KMS-11 (cell line): ENCODE measurements at regions not wholly inside any gene's neighbourhood (a gene's known extent, or its start where the extent isn't known, plus 50 kb on each side); places are given as distances from the start of the nearest gene placed in this dataset.

Experiments used
- H2AFZ ChIP-seq: fragments of 200-600 bp; sonication (generic); 2 replicates; pipeline ENCODE4 v1.6.1; 2016; ENCODE audit warnings: antibody characterized with exemption, mixed run types, low read depth
- H3K27ac ChIP-seq: fragments of 200-600 bp; sonication (generic); 2 replicates; pipeline ENCODE4 v1.6.1; 2016; ENCODE audit warnings: mild to moderate bottlenecking, mixed run types
- H3K27me3 ChIP-seq: fragments of 200-600 bp; sonication (generic); 2 replicates; pipeline ENCODE4 v1.6.1; 2017; ENCODE audit warnings: mild to moderate bottlenecking, low read depth, mixed run types, moderate library complexity; ENCODE audit not compliant: insufficient read depth
- H3K36me3 ChIP-seq: fragments of 200-600 bp; sonication (generic); 2 replicates; pipeline ENCODE4 v1.6.1; 2017; ENCODE audit warnings: mild to moderate bottlenecking, mixed run types; ENCODE audit not compliant: insufficient read depth
- H3K4me1 ChIP-seq: fragments of 200-600 bp; sonication (generic); 2 replicates; pipeline ENCODE4 v1.6.1; 2016; ENCODE audit warnings: mild to moderate bottlenecking, low read depth, mixed run types; ENCODE audit not compliant: poor library complexity, severe bottlenecking
- H3K4me2 ChIP-seq: fragments of 200-600 bp; sonication (generic); 2 replicates; pipeline ENCODE4 v1.7.0; 2016; ENCODE audit warnings: mild to moderate bottlenecking, mixed run types
- H3K4me3 ChIP-seq: fragments of 200-600 bp; sonication (generic); IDR thresholded peaks from 2 replicates; pipeline ENCODE4 v1.6.1; 2017; ENCODE audit warnings: low read depth, low read length, mixed read lengths; ENCODE audit not compliant: insufficient read depth
- H3K79me2 ChIP-seq: fragments of 200-600 bp; sonication (generic); 2 replicates; pipeline ENCODE4 v1.6.1; 2016; ENCODE audit warnings: low read depth, mixed run types; ENCODE audit not compliant: insufficient read depth
- H3K9ac ChIP-seq: fragments of 200-600 bp; sonication (generic); 2 replicates; pipeline ENCODE4 v1.6.1; 2016; ENCODE audit warnings: mild to moderate bottlenecking, mixed run types
- H4K20me1 ChIP-seq: fragments of 200-600 bp; sonication (generic); 2 replicates; pipeline ENCODE4 v1.6.1; 2016; ENCODE audit warnings: mild to moderate bottlenecking, mixed run types; ENCODE audit not compliant: insufficient read depth
- TF ChIP-seq, protein P1 (sequence below): fragments of 200-600 bp; sonication (generic); conservative IDR thresholded peaks from 2 replicates; pipeline ENCODE4 v1.6.1; 2017; ENCODE audit warnings: low read depth, mild to moderate bottlenecking, antibody characterized with exemption, low read length, moderate library complexity, mixed read lengths

GRCh38 chr4:155540698-155541097 is 126.0 kb upstream of the GUCY1A1 start:
- Histone ChIP-seq H3K36me3 (no peaks in the 10 kb centered on the region), H2AFZ (no peak overlapping the region), H4K20me1 (no peaks in the 10 kb centered on the region), H3K4me3 (no peak overlapping the region), H3K27me3 (no peaks in the 10 kb centered on the region), H3K4me2 (no peak overlapping the region), H3K4me1 (no peaks in the 10 kb centered on the region), H3K9ac (no peak overlapping the region), H3K79me2 (no peaks in the 10 kb centered on the region), H3K27ac (no peak overlapping the region)
- TF ChIP-seq, protein P1, sequence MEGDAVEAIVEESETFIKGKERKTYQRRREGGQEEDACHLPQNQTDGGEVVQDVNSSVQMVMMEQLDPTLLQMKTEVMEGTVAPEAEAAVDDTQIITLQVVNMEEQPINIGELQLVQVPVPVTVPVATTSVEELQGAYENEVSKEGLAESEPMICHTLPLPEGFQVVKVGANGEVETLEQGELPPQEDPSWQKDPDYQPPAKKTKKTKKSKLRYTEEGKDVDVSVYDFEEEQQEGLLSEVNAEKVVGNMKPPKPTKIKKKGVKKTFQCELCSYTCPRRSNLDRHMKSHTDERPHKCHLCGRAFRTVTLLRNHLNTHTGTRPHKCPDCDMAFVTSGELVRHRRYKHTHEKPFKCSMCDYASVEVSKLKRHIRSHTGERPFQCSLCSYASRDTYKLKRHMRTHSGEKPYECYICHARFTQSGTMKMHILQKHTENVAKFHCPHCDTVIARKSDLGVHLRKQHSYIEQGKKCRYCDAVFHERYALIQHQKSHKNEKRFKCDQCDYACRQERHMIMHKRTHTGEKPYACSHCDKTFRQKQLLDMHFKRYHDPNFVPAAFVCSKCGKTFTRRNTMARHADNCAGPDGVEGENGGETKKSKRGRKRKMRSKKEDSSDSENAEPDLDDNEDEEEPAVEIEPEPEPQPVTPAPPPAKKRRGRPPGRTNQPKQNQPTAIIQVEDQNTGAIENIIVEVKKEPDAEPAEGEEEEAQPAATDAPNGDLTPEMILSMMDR = no peak

DNA sequence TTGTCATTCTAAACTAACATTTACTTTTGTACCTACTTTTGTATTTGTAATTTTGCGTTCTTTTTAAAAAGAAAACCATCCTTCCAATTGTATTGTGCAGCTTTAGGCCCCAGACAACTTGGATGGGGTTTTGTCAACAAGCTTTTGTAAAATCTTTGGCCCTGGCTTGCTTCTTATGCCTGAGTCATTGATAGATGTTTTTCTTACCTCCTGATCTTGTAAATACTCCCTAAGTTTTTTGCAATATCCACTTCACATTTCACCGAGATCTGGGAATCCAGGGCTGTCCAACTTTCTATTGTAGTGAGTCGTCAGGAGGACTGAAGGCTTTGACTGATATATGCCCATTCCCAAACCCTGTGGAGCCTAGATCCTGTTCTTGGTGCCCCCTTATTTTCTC is 126.9 kb upstream of the GUCY1A1 start:
- Histone ChIP-seq H3K27ac (no peak overlapping the region), H3K4me3 (no peak overlapping the region), H3K4me2 (no peak overlapping the region), H3K9ac (no peak overlapping the region), H3K79me2 (no peaks in the 10 kb centered on the region), H2AFZ (no peak overlapping the region), H3K27me3 (no peaks in the 10 kb centered on the region), H3K4me1 (no peaks in the 10 kb centered on the region), H4K20me1 (no peaks in the 10 kb centered on the region), H3K36me3 (no peaks in the 10 kb centered on the region)
- TF ChIP-seq, protein P1 = no peak

DNA sequence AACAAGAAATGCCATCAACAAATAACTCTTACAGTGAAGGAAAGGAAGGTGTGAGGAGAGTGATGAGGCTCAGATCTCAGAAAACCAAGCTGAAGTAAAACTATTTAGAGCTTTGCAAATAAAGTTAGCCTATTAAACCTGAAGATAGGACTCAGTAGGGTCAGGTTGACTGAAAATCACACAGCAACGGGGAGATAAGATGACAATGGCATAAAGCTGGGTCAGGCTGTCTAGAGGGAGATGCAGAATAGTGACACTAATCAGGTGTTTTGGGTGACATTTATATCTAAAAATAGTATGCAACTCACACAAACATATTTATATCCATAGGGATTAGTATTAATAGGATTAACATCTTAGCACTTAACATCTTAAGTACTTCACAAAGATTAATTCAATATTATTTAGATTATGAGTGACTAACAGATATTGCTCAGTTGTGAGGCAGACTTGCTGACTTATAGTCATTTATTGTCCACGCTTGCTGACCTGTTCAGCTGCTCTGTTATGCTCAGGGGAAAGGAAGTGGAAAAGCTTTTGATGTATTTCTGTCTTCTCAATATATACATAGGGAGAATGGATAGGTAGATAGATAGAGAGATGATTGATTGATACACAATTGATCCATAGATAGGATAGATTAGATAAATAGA is 130.7 kb upstream of the GUCY1A1 start:
- H3K36me3 ChIP-seq = no peaks in the 10 kb centered on the region
- no peaks in the 10 kb centered on the region for H4K20me1 ChIP-seq
- TF ChIP-seq, protein P1 = no peak
- no peaks in the 10 kb centered on the region for H3K4me1 ChIP-seq
- no peaks in the 10 kb centered on the region for H3K27me3 ChIP-seq
- H3K79me2 ChIP-seq = no peaks in the 10 kb centered on the region
- no peak overlapping the region for H3K9ac ChIP-seq
- no peak overlapping the region for H3K4me2 ChIP-seq
- H3K4me3 ChIP-seq = no peak overlapping the region
- H2AFZ ChIP-seq = no peak overlapping the region
- no peak overlapping the region for H3K27ac ChIP-seq

DNA sequence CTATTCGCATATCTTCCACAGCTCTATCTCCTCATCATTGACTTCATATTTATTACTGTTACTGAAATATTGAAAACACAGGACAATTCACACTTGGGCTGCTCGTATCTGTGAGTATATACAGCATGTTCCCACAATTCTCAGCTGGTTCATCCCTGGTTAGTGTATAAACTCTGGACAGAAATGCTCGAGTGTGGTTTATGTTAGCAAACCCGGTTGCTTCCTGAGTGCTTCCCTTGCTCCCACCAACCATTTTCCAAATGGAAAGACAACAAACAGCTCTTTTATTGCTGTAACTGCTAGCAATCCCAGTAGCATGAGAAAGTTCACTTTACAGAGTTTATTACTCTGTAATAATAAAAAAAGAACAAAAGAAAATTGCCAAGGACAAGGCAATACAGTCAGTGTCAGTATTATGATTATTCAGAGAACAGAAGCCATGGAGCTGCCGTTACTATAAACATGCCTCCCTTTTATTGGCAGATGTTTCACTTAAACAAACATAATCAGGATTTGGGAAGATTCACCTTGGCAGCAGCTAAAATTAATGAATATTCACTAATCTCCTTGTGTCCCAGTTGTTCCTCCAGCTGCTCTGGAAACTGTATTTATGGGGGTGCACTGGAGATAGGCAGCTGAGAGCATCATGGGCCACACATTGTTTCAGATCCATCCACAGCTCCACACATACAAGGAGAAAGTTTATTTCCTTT is 134.1 kb upstream of the GUCY1A1 start:
- H4K20me1 ChIP-seq = no peaks in the 10 kb centered on the region
- no peaks in the 10 kb centered on the region for H3K36me3 ChIP-seq
- no peaks in the 10 kb centered on the region for H3K27me3 ChIP-seq
- TF ChIP-seq, protein P1 = no peak
- no peak overlapping the region for H3K4me2 ChIP-seq
- H3K27ac ChIP-seq = no peak overlapping the region
- no peak overlapping the region for H2AFZ ChIP-seq
- no peaks in the 10 kb centered on the region for H3K79me2 ChIP-seq
- H3K9ac ChIP-seq = no peak overlapping the region
- no peaks in the 10 kb centered on the region for H3K4me1 ChIP-seq
- H3K4me3 ChIP-seq = no peak overlapping the region
